GM23338 (cell line): ENCODE measurements at regions not wholly inside any gene's neighbourhood (a gene's known extent, or its start where the extent isn't known, plus 50 kb on each side); places are given as distances from the start of the nearest gene placed in this dataset.

Experiments
- CREB1 ChIP-seq: fragments of 250-450 bp; sonication (Bioruptor Pico); IDR thresholded peaks from 2 replicates; pipeline ENCODE4 v1.5.0; 2020; ENCODE audit warnings: low read depth, mild to moderate bottlenecking, moderate library complexity
- EZH2 ChIP-seq: fragments of 200-600 bp; sonication (generic); IDR thresholded peaks from one replicate; pipeline ENCODE4 v1.8.0; 2017; ENCODE audit warnings: antibody characterized with exemption, mild to moderate bottlenecking, low read depth; ENCODE audit not compliant: unreplicated experiment
- EZH2phosphoT487 ChIP-seq: fragments of 200-600 bp; sonication (generic); IDR thresholded peaks from one replicate; pipeline ENCODE4 v1.8.1; 2018; ENCODE audit warnings: antibody characterized with exemption; ENCODE audit not compliant: unreplicated experiment
- JUNB ChIP-seq: IDR thresholded peaks from one replicate; pipeline ENCODE4 v1.6.1; 2016; ENCODE audit warnings: antibody characterized with exemption; ENCODE audit not compliant: unreplicated experiment
- POLR2AphosphoS5 ChIP-seq: IDR thresholded peaks from 2 replicates; pipeline ENCODE4 v1.6.1; 2016; ENCODE audit warnings: antibody characterized with exemption, low read depth
- TF ChIP-seq, protein P1 (sequence below), 2 experiments: fragments of 200-600 bp in 1 of 2; sonication (generic) in 1 of 2; conservative IDR thresholded peaks; 2 replicates each; pipeline versions ENCODE4 v1.5.1 to v1.6.1; 2016 to 2017; ENCODE audit warnings: antibody characterized with exemption in 2 of 2, low read depth in 2 of 2, mild to moderate bottlenecking in 2 of 2, moderate library complexity in 1 of 2
- TF ChIP-seq, protein P2 (sequence below): IDR thresholded peaks from one replicate; pipeline ENCODE4 v1.6.1; 2018; ENCODE audit warnings: antibody characterized with exemption; ENCODE audit not compliant: unreplicated experiment

DNA sequence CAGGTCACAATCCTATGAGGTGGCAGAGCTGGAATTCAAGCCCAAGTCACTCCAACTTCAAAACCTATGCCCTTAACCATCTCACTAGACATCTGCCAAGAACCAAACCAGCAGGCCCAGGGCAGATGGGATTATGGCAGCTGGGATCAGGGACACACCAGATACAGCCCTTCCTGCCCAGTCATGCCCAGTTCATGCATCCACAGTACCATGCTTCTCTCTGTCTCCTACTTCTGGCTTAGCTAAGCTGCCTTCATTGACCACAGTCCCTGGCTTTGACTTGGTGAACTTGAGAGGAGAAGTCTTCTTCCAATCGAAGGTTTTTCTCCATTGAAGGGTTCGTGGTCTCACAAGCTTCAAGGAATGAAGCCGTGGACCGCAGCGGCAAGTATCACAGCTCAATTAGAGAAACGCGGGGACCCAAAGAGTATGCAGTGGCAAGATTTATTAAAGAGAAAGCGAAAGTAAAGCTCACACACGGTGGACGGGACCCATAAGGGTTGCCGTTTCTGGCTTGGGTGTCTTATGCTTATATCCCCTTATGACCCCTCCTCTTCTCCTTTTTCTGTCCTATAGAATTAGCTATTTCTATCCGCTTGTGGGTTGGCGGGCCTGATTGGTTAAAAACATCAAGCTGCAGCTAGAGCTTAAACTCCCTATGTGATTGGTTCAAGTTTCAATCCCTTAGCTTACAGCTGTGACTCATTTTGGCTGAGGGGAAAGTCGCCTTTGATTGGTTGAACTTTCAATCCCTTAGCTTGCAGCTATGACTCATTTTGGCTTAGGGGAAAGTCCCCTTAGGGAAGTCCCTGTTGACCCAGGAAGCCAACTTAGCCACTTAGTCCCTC is 101.2 kb downstream of the TRIM36 start:
- TF ChIP-seq, protein P1, sequence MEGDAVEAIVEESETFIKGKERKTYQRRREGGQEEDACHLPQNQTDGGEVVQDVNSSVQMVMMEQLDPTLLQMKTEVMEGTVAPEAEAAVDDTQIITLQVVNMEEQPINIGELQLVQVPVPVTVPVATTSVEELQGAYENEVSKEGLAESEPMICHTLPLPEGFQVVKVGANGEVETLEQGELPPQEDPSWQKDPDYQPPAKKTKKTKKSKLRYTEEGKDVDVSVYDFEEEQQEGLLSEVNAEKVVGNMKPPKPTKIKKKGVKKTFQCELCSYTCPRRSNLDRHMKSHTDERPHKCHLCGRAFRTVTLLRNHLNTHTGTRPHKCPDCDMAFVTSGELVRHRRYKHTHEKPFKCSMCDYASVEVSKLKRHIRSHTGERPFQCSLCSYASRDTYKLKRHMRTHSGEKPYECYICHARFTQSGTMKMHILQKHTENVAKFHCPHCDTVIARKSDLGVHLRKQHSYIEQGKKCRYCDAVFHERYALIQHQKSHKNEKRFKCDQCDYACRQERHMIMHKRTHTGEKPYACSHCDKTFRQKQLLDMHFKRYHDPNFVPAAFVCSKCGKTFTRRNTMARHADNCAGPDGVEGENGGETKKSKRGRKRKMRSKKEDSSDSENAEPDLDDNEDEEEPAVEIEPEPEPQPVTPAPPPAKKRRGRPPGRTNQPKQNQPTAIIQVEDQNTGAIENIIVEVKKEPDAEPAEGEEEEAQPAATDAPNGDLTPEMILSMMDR (conservative IDR thresholded peaks at IDR 0.05; ENCODE audit: low read depth in 2 of 2): no peak
- TF ChIP-seq, protein P2, sequence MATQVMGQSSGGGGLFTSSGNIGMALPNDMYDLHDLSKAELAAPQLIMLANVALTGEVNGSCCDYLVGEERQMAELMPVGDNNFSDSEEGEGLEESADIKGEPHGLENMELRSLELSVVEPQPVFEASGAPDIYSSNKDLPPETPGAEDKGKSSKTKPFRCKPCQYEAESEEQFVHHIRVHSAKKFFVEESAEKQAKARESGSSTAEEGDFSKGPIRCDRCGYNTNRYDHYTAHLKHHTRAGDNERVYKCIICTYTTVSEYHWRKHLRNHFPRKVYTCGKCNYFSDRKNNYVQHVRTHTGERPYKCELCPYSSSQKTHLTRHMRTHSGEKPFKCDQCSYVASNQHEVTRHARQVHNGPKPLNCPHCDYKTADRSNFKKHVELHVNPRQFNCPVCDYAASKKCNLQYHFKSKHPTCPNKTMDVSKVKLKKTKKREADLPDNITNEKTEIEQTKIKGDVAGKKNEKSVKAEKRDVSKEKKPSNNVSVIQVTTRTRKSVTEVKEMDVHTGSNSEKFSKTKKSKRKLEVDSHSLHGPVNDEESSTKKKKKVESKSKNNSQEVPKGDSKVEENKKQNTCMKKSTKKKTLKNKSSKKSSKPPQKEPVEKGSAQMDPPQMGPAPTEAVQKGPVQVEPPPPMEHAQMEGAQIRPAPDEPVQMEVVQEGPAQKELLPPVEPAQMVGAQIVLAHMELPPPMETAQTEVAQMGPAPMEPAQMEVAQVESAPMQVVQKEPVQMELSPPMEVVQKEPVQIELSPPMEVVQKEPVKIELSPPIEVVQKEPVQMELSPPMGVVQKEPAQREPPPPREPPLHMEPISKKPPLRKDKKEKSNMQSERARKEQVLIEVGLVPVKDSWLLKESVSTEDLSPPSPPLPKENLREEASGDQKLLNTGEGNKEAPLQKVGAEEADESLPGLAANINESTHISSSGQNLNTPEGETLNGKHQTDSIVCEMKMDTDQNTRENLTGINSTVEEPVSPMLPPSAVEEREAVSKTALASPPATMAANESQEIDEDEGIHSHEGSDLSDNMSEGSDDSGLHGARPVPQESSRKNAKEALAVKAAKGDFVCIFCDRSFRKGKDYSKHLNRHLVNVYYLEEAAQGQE: no peak
- no peak for TF ChIP-seq JUNB
- TF ChIP-seq EZH2: no peak
- TF ChIP-seq POLR2AphosphoS5: no peak
- no peak for TF ChIP-seq CREB1
- TF ChIP-seq EZH2phosphoT487: no peak
